ENCODE measurements at regions not wholly inside any gene's neighbourhood (a gene's known extent, or its start where the extent isn't known, plus 50 kb on each side); places are given as distances from the start of the nearest gene placed in this dataset.

- TF ChIP-seq REST (IDR thresholded peaks at IDR 0.05; ENCODE audit: insufficient read depth in 1 of 2, low read depth in 2 of 2, low read length in 2 of 2) (no peak), FOXP2 (optimal IDR thresholded peaks at IDR 0.05; ENCODE audit: borderline replicate concordance, extremely low read depth, extremely low read length, insufficient read depth) (no peak), TAF1 (IDR thresholded peaks at IDR 0.05; ENCODE audit: borderline replicate concordance, insufficient read depth, low read length) (no peak), SIN3A (IDR thresholded peaks at IDR 0.05; ENCODE audit: borderline replicate concordance, insufficient read depth, low read length) (no peak)
Observed at GRCh38 chr2:121895723-121896571, 140.5 kb downstream of the TSN start.

GRCh38 chr2:121897335-121897970, 142.0 kb downstream of the TSN start:
- no peak for TF ChIP-seq TAF1 (IDR thresholded peaks at IDR 0.05; ENCODE audit: borderline replicate concordance, insufficient read depth, low read length)
- TF ChIP-seq REST (IDR thresholded peaks at IDR 0.05; ENCODE audit: insufficient read depth in 1 of 2, low read depth in 2 of 2, low read length in 2 of 2), result no peak
- TF ChIP-seq POLR2AphosphoS5 (IDR thresholded peaks at IDR 0.05; ENCODE audit: low read depth, low read length), result no peak
- no peak for TF ChIP-seq FOXP2 (optimal IDR thresholded peaks at IDR 0.05; ENCODE audit: borderline replicate concordance, extremely low read depth, extremely low read length, insufficient read depth)
- no peak for TF ChIP-seq SIN3A (IDR thresholded peaks at IDR 0.05; ENCODE audit: borderline replicate concordance, insufficient read depth, low read length)

GRCh38 chr2:121898483-121898882, 143.0 kb downstream of the TSN start:
- TF ChIP-seq POLR2AphosphoS5 (IDR thresholded peaks at IDR 0.05; ENCODE audit: low read depth, low read length) (no peak), SIN3A (IDR thresholded peaks at IDR 0.05; ENCODE audit: borderline replicate concordance, insufficient read depth, low read length) (no peak), REST (IDR thresholded peaks at IDR 0.05; ENCODE audit: insufficient read depth in 1 of 2, low read depth in 2 of 2, low read length in 2 of 2) (no peak), FOXP2 (optimal IDR thresholded peaks at IDR 0.05; ENCODE audit: borderline replicate concordance, extremely low read depth, extremely low read length, insufficient read depth) (no peak), TAF1 (IDR thresholded peaks at IDR 0.05; ENCODE audit: borderline replicate concordance, insufficient read depth, low read length) (no peak)

- TF ChIP-seq POLR2AphosphoS5 (IDR thresholded peaks at IDR 0.05; ENCODE audit: low read depth, low read length), result no peak
- no peak for TF ChIP-seq SIN3A (IDR thresholded peaks at IDR 0.05; ENCODE audit: borderline replicate concordance, insufficient read depth, low read length)
- no peak for TF ChIP-seq REST (IDR thresholded peaks at IDR 0.05; ENCODE audit: insufficient read depth in 1 of 2, low read depth in 2 of 2, low read length in 2 of 2)
- TF ChIP-seq FOXP2 (optimal IDR thresholded peaks at IDR 0.05; ENCODE audit: borderline replicate concordance, extremely low read depth, extremely low read length, insufficient read depth), result no peak
- TF ChIP-seq TAF1 (IDR thresholded peaks at IDR 0.05; ENCODE audit: borderline replicate concordance, insufficient read depth, low read length), result no peak
Observed at GRCh38 chr2:121900391-121900790, 144.9 kb downstream of the TSN start.

Measured in PFSK-1 (cell line).